HepG2 (cell line): ENCODE measurements at regions not wholly inside any gene's neighbourhood (a gene's known extent, or its start where the extent isn't known, plus 50 kb on each side); places are given as distances from the start of the nearest gene placed in this dataset.

Experiments
- E2F1 ChIP-seq: sonication (generic); formaldehyde crosslinking; IDR thresholded peaks from 2 replicates; pipeline ENCODE4 v1.5.0; 2020; ENCODE audit warnings: missing genetic modification reagents
- ETV6 ChIP-seq: sonication (generic); formaldehyde crosslinking; conservative IDR thresholded peaks from 2 replicates; pipeline ENCODE4 v1.4.0; 2020; ENCODE audit warnings: missing genetic modification reagents
- GPN1 ChIP-seq: sonication (generic); formaldehyde crosslinking; IDR thresholded peaks from 2 replicates; pipeline ENCODE4 v1.5.1; 2020; ENCODE audit warnings: missing genetic modification reagents, borderline replicate concordance
- HNF4G ChIP-seq, 2 experiments: sonication (generic) in 1 of 2; formaldehyde crosslinking in 1 of 2; IDR thresholded peaks; 2 replicates each; pipeline versions ENCODE4 v1.4.0 to v1.6.1; 2011 to 2020; ENCODE audit warnings: borderline replicate concordance in 2 of 2, low read depth in 2 of 2, mild to moderate bottlenecking in 2 of 2, low read length in 1 of 2, missing genetic modification reagents in 1 of 2, moderate library complexity in 1 of 2
- MAF1 ChIP-seq: sonication (generic); formaldehyde crosslinking; IDR thresholded peaks from 2 replicates; pipeline ENCODE4 v1.5.0; 2020; ENCODE audit warnings: missing genetic modification reagents, borderline replicate concordance
- MTF1 ChIP-seq: sonication (generic); formaldehyde crosslinking; IDR thresholded peaks from 2 replicates; pipeline ENCODE4 v1.5.0; 2020; ENCODE audit warnings: missing genetic modification reagents
- NPAS2 ChIP-seq: sonication (generic); formaldehyde crosslinking; IDR thresholded peaks from 2 replicates; pipeline ENCODE4 v1.8.0; 2022; ENCODE audit warnings: mild to moderate bottlenecking, missing genetic modification reagents, borderline replicate concordance
- NR3C1 ChIP-seq: sonication (generic); formaldehyde crosslinking; IDR thresholded peaks from 2 replicates; pipeline ENCODE4 v1.4.0; 2020; ENCODE audit warnings: missing genetic modification reagents
- RAD21 ChIP-seq: fragments of 450-650 bp; formaldehyde crosslinking; IDR thresholded peaks from 2 replicates; pipeline ENCODE4 v1.5.0; 2020; ENCODE audit warnings: mild to moderate bottlenecking
- REL ChIP-seq: sonication (generic); formaldehyde crosslinking; conservative IDR thresholded peaks from 2 replicates; pipeline ENCODE4 v1.8.0; 2022; ENCODE audit warnings: mild to moderate bottlenecking, missing genetic modification reagents, moderate library complexity
- ZNF513 ChIP-seq: sonication (generic); formaldehyde crosslinking; conservative IDR thresholded peaks from 2 replicates; pipeline ENCODE4 v1.5.0; 2020; ENCODE audit warnings: missing genetic modification reagents
- ZNF720 ChIP-seq: sonication (generic); formaldehyde crosslinking; IDR thresholded peaks from 2 replicates; pipeline ENCODE4 v1.4.0; 2020; ENCODE audit warnings: missing genetic modification reagents
- TF ChIP-seq, protein P1 (sequence below): IDR thresholded peaks from 2 replicates; pipeline ENCODE4 v1.6.1; 2016; ENCODE audit warnings: control low read depth
- TF ChIP-seq, protein P2 (sequence below): sonication (generic); formaldehyde crosslinking; conservative IDR thresholded peaks from 2 replicates; pipeline ENCODE4 v1.4.0; 2020; ENCODE audit warnings: missing genetic modification reagents
- TF ChIP-seq, protein P3 (sequence below): sonication (generic); formaldehyde crosslinking; IDR thresholded peaks from 2 replicates; pipeline ENCODE4 v1.9.0; 2021; ENCODE audit warnings: mild to moderate bottlenecking, missing genetic modification reagents

DNA sequence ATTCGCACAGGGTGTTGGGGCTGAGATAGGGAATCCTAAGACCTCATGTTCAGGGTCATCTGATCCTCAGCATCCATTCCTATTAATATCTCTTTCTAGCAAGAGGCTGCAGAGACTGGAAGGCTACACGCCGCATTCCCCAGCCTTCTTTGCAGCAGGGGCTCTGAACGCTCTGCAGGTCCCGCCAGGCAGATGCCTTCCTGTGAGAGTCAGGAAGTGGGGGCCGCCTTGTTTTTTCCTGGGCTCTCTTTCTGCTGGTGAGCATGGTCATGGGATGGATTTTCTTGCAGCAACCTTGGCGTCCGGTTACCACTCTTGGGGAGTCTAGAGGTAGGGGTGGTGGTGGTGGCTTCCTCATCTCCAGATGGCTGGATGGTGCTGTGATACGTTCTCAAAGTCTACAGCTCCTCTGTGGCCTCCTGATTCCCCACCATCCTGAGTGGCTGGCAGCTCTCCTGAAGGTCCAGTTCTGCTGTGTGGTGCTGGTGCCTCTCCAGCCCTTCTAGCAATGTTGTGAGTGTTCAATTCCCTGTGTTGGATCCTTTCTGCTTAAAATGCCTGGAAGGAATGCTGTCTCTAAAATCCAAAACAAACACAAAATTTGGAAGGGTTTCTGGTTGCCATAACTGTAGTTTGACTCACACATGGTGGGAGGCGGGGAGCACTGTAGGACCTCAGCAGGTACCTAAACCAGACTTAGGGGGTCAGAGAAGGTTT is 111.9 kb downstream of the CEBPB start (continued):
- no peak for TF ChIP-seq GPN1 (CRISPR knock-in tag)
- TF ChIP-seq RAD21 (CRISPR knock-in tag): 0 out of 2 replicates have a peak, but pooled peaks have one; percentile 10
- no peak for TF ChIP-seq NPAS2 (CRISPR knock-in tag)
- no peak for TF ChIP-seq HNF4G (IDR thresholded peaks at IDR 0.05; ENCODE audit: borderline replicate concordance, low read depth, low read length)
- no peak for TF ChIP-seq HNF4G (CRISPR knock-in tag; IDR thresholded peaks at IDR 0.05; ENCODE audit: borderline replicate concordance, low read depth)
- TF ChIP-seq MAF1: no peak
- no peak for TF ChIP-seq ZNF513 (CRISPR knock-in tag)
- no peak for TF ChIP-seq ETV6
- no peak for TF ChIP-seq E2F1 (CRISPR knock-in tag)
- TF ChIP-seq, protein P1, sequence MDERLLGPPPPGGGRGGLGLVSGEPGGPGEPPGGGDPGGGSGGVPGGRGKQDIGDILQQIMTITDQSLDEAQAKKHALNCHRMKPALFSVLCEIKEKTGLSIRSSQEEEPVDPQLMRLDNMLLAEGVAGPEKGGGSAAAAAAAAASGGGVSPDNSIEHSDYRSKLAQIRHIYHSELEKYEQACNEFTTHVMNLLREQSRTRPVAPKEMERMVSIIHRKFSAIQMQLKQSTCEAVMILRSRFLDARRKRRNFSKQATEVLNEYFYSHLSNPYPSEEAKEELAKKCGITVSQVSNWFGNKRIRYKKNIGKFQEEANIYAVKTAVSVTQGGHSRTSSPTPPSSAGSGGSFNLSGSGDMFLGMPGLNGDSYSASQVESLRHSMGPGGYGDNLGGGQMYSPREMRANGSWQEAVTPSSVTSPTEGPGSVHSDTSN: no peak
- TF ChIP-seq NR3C1 (CRISPR knock-in tag): 0 out of 2 replicates have a peak, but pooled peaks have one; percentile 10
- TF ChIP-seq, protein P2, sequence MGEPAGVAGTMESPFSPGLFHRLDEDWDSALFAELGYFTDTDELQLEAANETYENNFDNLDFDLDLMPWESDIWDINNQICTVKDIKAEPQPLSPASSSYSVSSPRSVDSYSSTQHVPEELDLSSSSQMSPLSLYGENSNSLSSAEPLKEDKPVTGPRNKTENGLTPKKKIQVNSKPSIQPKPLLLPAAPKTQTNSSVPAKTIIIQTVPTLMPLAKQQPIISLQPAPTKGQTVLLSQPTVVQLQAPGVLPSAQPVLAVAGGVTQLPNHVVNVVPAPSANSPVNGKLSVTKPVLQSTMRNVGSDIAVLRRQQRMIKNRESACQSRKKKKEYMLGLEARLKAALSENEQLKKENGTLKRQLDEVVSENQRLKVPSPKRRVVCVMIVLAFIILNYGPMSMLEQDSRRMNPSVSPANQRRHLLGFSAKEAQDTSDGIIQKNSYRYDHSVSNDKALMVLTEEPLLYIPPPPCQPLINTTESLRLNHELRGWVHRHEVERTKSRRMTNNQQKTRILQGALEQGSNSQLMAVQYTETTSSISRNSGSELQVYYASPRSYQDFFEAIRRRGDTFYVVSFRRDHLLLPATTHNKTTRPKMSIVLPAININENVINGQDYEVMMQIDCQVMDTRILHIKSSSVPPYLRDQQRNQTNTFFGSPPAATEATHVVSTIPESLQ (CRISPR knock-in tag): no peak
- no peak for TF ChIP-seq MTF1 (CRISPR knock-in tag)
- TF ChIP-seq, protein P3, sequence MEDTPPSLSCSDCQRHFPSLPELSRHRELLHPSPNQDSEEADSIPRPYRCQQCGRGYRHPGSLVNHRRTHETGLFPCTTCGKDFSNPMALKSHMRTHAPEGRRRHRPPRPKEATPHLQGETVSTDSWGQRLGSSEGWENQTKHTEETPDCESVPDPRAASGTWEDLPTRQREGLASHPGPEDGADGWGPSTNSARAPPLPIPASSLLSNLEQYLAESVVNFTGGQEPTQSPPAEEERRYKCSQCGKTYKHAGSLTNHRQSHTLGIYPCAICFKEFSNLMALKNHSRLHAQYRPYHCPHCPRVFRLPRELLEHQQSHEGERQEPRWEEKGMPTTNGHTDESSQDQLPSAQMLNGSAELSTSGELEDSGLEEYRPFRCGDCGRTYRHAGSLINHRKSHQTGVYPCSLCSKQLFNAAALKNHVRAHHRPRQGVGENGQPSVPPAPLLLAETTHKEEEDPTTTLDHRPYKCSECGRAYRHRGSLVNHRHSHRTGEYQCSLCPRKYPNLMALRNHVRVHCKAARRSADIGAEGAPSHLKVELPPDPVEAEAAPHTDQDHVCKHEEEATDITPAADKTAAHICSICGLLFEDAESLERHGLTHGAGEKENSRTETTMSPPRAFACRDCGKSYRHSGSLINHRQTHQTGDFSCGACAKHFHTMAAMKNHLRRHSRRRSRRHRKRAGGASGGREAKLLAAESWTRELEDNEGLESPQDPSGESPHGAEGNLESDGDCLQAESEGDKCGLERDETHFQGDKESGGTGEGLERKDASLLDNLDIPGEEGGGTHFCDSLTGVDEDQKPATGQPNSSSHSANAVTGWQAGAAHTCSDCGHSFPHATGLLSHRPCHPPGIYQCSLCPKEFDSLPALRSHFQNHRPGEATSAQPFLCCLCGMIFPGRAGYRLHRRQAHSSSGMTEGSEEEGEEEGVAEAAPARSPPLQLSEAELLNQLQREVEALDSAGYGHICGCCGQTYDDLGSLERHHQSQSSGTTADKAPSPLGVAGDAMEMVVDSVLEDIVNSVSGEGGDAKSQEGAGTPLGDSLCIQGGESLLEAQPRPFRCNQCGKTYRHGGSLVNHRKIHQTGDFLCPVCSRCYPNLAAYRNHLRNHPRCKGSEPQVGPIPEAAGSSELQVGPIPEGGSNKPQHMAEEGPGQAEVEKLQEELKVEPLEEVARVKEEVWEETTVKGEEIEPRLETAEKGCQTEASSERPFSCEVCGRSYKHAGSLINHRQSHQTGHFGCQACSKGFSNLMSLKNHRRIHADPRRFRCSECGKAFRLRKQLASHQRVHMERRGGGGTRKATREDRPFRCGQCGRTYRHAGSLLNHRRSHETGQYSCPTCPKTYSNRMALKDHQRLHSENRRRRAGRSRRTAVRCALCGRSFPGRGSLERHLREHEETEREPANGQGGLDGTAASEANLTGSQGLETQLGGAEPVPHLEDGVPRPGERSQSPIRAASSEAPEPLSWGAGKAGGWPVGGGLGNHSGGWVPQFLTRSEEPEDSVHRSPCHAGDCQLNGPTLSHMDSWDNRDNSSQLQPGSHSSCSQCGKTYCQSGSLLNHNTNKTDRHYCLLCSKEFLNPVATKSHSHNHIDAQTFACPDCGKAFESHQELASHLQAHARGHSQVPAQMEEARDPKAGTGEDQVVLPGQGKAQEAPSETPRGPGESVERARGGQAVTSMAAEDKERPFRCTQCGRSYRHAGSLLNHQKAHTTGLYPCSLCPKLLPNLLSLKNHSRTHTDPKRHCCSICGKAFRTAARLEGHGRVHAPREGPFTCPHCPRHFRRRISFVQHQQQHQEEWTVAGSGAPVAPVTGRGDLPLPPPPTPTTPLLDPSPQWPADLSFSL: no peak
- no peak for TF ChIP-seq ZNF720 (CRISPR knock-in tag)
- no peak for TF ChIP-seq REL (CRISPR knock-in tag)
